ENCODE measurements at regions not wholly inside any gene's neighbourhood (a gene's known extent, or its start where the extent isn't known, plus 50 kb on each side); places are given as distances from the start of the nearest gene placed in this dataset.
A peak's percentile ranks its signal among the peaks of the same experiment; 100 is the strongest.

DNA sequence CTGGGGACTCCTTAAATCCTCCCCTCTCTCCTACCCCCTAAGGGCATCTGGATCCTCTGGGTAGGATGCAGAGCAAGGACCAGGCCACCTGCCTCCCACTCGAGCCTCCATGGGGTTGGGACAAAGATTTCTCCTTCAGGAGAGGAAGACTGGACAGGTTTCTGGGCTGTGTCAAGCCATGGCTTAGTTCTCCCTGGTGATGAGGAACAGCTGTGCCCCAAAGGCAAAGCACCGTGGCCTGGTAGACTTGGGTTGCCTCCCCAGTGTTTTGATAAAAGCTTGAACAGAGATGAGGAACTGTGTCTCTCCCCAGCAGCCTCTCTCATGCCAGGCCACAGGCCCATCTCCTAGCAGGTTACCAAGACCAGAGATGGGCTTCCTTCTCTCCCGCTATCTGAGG lies 238.3 kb downstream of the WDR11 start:
- DNase-seq, result peak; percentile 60
- Histone ChIP-seq H2AFZ (ENCODE audit: low read depth) (no peak overlapping the region), H3K4me2 (no peak overlapping the region), H3K4me1 (ENCODE audit: control insufficient read depth in 1 of 2, insufficient read depth in 2 of 2, low read depth in 1 of 2, low read length in 1 of 2) (peaks cover 0 to 20% of the 10 kb centered on the region in 2 experiments; a peak in 1 of 4 replicates), H4K20me1 (ENCODE audit: insufficient read depth) (no peaks in the 10 kb centered on the region), H3K27ac (ENCODE audit: low read depth in 2 of 2, low read length in 1 of 2) (no peak overlapping the region), H3F3A (replicated peaks; ENCODE audit: insufficient read depth) (no peaks in the 10 kb centered on the region), H3K9me3 (no peaks in the 10 kb centered on the region), H3K9me2 (no peaks in the 10 kb centered on the region), H3K27me3 (ENCODE audit: insufficient read depth) (no peaks in the 10 kb centered on the region), H3K36me3 (replicated peaks in 1 of 2; ENCODE audit: control insufficient read depth in 1 of 2, insufficient read depth in 2 of 2, low read length in 1 of 2) (no peaks in the 10 kb centered on the region), H3K79me2 (ENCODE audit: insufficient read depth) (no peaks in the 10 kb centered on the region), H3K9ac (no peak overlapping the region), H3K4me3 (ENCODE audit: low read depth in 2 of 2, low read length in 1 of 2) (no peak overlapping the region)
- 15% methylated on average over 3 of the region's 3 CpGs for WGBS (ENCODE audit: low lambda C conversion rate)
- ChIA-PET POLR2A (no interaction called here), CTCF (interaction anchor here (0.6 to 2.5 kb wide), 5 partner anchors 8 to 519 kb away, joined by 3 to 7 read pairs (median 4); no protein-coding TSS in a partner anchor)
- TF ChIP-seq EP300 (IDR thresholded peaks at IDR 0.05; ENCODE audit: borderline replicate concordance in 1 of 2, low read depth in 1 of 2, low read length in 1 of 2) (peak in 1 of 2 experiments; percentile 68; a peak in 1 of 4 replicates), FOXJ3 (CRISPR knock-in tag; IDR thresholded peaks at IDR 0.05) (peak; percentile 73), TCF12 (IDR thresholded peaks at IDR 0.05) (no peak), GATA2 (CRISPR knock-in tag; IDR thresholded peaks at IDR 0.05) (peak; percentile 28; the same call in 1 of the 2 replicates)
- TF ChIP-seq, protein P1, sequence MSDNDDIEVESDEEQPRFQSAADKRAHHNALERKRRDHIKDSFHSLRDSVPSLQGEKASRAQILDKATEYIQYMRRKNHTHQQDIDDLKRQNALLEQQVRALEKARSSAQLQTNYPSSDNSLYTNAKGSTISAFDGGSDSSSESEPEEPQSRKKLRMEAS (IDR thresholded peaks at IDR 0.05; ENCODE audit: low read depth), result no peak
- TF ChIP-seq, protein P2, sequence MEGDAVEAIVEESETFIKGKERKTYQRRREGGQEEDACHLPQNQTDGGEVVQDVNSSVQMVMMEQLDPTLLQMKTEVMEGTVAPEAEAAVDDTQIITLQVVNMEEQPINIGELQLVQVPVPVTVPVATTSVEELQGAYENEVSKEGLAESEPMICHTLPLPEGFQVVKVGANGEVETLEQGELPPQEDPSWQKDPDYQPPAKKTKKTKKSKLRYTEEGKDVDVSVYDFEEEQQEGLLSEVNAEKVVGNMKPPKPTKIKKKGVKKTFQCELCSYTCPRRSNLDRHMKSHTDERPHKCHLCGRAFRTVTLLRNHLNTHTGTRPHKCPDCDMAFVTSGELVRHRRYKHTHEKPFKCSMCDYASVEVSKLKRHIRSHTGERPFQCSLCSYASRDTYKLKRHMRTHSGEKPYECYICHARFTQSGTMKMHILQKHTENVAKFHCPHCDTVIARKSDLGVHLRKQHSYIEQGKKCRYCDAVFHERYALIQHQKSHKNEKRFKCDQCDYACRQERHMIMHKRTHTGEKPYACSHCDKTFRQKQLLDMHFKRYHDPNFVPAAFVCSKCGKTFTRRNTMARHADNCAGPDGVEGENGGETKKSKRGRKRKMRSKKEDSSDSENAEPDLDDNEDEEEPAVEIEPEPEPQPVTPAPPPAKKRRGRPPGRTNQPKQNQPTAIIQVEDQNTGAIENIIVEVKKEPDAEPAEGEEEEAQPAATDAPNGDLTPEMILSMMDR (IDR thresholded peaks at IDR 0.05), result no peak

DNA sequence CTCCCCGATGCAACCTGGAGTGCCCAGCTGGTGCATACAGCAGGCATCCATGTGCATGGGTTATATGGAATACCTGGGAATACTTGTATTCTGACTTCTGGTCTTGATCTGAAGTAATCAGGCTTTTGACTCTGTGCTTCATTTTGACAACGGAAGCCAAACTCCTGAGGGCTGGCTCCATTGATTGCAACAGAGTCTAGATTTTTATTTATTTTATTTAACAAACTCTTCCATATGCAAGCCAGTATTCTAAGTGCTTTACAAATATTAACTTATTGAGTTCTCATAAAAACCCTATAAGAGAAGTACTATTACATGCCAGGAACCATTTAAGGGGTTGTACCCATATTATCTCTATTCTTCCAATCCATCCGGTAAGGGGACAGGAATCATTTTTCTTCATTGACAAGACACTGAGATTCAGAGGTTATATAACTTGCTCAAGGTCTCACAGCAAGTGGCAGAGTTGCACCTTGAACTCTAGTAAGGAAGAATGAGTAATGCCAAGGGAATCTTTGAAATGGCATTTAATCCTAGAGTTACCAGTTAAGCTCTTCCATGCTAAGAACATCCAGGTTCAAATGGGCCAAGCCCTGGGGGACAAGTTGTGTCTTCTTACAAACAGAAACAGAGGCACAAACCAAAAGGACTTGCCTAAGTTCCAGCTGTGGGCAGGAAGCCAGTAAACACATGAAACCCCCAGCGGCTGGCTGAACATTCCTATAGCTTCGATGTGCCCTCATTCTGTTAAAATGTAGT lies 241.0 kb downstream of the WDR11 start:
- Histone ChIP-seq H3K79me2 (ENCODE audit: insufficient read depth) (no peaks in the 10 kb centered on the region), H3K4me1 (ENCODE audit: control insufficient read depth in 1 of 2, insufficient read depth in 2 of 2, low read depth in 1 of 2, low read length in 1 of 2) (peaks cover 0 to 12% of the 10 kb centered on the region in 2 experiments; a peak in 1 of 4 replicates), H3F3A (replicated peaks; ENCODE audit: insufficient read depth) (no peaks in the 10 kb centered on the region), H3K9me3 (no peaks in the 10 kb centered on the region), H3K4me2 (no peak overlapping the region), H3K27ac (ENCODE audit: low read depth in 2 of 2, low read length in 1 of 2) (no peak overlapping the region), H3K4me3 (ENCODE audit: low read depth in 2 of 2, low read length in 1 of 2) (no peak overlapping the region), H3K9ac (no peak overlapping the region), H3K9me2 (no peaks in the 10 kb centered on the region), H3K27me3 (ENCODE audit: insufficient read depth) (no peaks in the 10 kb centered on the region), H3K36me3 (replicated peaks in 1 of 2; ENCODE audit: control insufficient read depth in 1 of 2, insufficient read depth in 2 of 2, low read length in 1 of 2) (no peaks in the 10 kb centered on the region), H2AFZ (ENCODE audit: low read depth) (no peak overlapping the region), H4K20me1 (ENCODE audit: insufficient read depth) (no peaks in the 10 kb centered on the region)
- TF ChIP-seq POLR2AphosphoS5 (IDR thresholded peaks at IDR 0.05; ENCODE audit: low read depth, low read length), result no peak
- no peak for TF ChIP-seq NFIC (IDR thresholded peaks at IDR 0.05; ENCODE audit: borderline replicate concordance)
- TF ChIP-seq RXRA (IDR thresholded peaks at IDR 0.05; ENCODE audit: borderline replicate concordance, low read depth), result no peak
- TF ChIP-seq, protein P3, sequence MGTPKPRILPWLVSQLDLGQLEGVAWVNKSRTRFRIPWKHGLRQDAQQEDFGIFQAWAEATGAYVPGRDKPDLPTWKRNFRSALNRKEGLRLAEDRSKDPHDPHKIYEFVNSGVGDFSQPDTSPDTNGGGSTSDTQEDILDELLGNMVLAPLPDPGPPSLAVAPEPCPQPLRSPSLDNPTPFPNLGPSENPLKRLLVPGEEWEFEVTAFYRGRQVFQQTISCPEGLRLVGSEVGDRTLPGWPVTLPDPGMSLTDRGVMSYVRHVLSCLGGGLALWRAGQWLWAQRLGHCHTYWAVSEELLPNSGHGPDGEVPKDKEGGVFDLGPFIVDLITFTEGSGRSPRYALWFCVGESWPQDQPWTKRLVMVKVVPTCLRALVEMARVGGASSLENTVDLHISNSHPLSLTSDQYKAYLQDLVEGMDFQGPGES (IDR thresholded peaks at IDR 0.05; ENCODE audit: low read depth, low read length), result no peak
- TF ChIP-seq, protein P4, sequence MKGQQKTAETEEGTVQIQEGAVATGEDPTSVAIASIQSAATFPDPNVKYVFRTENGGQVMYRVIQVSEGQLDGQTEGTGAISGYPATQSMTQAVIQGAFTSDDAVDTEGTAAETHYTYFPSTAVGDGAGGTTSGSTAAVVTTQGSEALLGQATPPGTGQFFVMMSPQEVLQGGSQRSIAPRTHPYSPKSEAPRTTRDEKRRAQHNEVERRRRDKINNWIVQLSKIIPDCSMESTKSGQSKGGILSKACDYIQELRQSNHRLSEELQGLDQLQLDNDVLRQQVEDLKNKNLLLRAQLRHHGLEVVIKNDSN (IDR thresholded peaks at IDR 0.05; ENCODE audit: borderline replicate concordance, low read depth), result no peak
- WGBS (ENCODE audit: low lambda C conversion rate), result 43% methylated on average over 5 of the region's 5 CpGs
- no peak for DNase-seq
- ChIA-PET POLR2A (no interaction called here), CTCF (interaction anchor here (0.7 kb wide), 1 partner anchor 517 kb away, joined by 3 read pairs; no protein-coding TSS in a partner anchor)

Measured in SK-N-SH (cell line).